MV-4-11 (cell line): ENCODE measurements at regions not wholly inside any gene's neighbourhood (a gene's known extent, or its start where the extent isn't known, plus 50 kb on each side); places are given as distances from the start of the nearest gene placed in this dataset.
"Not testable (repeated sequence)": the region's sequence is repeated elsewhere in the genome, so short reads cannot be mapped to it uniquely, and the experiment has no call there.

ENCODE experiments used
- DNase-seq: peaks from one replicate; lab custom pipeline; 2025; lab: John Stamatoyannopoulos, UW

DNA sequence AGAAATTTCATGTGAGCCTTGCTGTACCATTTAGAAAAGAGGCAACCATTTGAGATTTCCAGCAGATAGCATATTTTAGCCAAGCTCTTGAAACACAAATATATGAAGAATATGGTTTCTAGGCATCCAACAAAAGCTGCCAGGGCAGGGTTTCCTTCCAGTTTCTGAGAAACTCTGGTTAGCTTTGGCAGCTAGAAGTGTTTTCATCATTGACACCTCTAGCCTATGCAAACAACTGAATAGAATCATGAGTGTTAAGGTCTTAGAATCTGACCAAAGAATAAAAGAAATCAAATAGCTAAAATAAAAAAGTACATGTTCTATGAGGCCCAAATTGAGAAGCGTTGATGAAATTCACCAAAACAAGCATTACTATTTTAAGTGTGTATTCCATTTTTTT, 188.1 kb downstream of the TMEM167A start:
- no peak for DNase-seq

DNA sequence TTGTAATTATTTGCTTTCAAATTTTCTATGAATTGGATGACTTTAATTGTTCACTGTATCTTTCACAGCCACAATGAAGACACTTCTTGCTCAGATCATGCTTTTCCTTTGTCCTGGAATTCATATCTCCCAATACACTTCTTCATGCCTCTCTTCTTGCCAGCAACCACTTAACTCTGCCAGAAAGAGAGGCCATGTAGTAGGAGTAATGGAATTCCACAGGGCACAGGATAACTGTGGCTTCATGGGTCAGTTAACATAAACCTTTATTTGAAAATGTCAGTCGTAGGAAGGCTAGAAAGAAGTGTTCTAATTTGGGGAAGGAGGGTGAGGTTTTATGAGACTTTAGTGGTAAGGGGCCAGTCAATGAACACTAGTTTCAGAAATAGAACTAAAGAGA, 190.3 kb downstream of the TMEM167A start:
- no peak for DNase-seq

DNA sequence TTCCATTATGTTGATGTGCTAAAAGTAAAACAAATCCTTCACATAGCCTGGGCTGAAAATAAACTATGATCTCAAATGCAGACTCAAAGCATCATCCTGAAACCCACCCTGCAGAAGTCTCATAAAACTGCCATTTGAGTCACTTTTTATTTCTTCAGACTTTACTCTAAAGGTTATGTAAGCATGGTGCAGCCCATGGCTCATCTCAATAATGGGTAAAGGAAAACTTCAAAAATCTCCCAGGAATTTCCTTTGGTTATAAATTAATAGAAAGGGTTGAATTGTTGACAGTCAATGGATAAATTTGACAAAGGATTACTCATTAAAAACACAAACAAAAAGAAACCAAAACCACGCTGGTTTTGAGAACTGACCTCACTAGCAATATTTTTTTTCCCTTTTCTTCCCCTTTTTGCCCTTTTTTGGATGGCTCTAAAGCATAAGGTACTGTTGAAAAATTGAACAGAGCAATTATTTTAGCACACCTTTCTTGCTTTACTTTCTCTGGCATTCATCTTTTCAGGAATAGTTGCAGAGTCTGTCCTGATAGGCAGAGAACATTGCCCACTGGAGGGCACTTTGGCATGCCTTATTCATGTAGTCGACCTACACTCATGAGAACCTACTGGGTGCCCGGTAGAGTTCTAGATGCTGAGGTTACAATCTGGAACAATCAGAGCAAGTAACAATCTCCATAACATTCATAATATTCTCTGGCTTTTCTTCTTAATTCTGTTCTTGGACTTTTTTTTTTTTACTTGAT, 191.4 kb downstream of the TMEM167A start:
- peak; percentile 53 for DNase-seq

DNA sequence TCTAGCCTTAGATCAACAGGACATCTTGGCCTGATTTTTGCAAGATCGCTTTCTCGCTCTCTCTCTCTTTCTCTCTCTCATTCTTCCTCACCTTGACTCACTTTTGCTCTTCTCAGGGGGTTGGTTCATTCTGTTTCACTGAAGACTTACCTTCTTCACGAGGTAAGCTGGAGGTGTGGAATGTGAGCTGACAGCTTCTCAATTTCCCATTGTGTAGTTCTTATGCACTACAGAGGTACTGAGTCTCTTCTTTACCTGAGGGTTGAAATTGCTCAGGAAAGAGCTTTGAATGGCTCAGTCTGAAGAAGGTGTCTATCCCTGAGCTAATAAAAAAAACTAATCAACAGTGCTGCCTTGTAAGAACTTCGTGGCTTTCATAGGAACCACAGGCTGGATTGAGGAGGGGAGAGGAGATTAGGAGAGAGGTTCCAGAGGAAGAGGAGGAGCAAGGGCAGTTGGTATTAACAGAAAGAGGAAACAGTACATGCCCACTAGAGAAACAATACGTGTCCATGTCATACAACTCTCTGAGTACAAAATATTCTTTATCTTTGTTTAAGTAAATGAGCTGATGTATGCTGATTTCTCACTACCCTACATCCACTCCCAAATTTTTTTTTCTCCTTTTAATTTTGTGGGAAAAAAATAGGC, 192.2 kb downstream of the TMEM167A start:
- peak; percentile 63 for DNase-seq

DNA sequence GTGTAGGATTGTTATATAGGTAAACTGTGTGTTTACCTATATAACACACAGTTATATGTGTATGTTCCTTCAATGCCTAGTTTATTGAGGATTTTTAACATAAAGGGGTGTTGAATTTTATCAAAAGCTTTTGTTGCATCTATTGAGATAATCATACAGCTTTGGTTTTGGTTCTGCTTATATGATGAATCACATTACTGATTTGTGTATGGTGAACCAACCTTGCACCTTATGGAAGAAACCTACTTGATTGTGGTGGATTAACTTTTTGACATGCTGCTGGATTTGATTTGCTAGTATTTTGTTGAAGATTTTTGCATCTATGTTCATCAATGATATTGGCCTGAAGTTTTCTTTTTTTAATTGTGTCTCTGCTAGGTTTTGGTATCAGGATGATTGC, 194.9 kb downstream of the TMEM167A start:
- DNase-seq = no peak

DNA sequence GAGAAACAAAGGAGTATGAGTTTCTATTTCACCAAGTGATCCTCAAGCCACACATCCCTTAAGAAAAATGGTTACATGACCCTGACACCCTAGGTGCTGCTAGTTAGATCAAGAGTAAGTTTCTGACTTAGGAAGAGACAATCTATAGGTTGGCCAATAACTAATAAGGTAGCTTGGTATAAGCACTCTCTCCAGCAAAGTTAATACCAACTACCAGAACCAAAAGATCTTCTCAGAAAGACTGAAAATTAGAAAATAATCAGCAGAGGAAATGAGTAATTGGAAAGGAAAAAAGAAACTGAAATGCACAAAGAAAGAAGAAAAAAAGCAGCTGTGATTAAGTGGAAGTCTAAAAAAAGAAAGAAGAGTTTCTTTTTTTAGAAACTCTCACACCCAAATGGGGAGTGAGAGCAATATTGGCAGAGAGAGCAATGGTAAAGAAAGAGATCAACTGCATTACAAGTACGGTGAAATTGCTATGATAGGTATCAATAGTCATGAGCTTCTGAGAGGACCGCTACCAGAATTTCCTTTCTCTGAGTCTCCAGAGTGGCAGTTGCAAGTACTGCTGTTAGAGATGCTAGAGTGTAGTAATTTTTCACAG, 195.5 kb downstream of the TMEM167A start:
- DNase-seq = no peak

DNA sequence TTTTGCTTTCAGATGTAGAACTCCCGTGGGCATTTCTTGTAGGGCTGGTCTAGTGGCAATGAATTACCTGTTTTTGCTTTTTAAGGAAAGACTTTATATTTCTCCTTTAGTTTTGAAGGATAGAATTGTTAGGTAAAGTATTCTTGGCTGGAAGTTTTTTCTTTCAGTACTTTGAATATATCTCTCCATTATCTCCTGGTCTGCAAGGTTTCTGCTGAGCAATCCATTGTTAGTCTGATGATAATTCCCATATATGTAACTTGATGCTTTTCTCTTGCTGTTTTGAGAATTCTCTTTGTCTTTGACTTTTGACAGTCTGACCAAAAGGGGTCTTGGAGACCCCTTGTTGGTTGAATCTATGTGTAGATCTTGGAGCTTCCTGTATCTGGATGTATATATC, 198.1 kb downstream of the TMEM167A start:
- DNase-seq = no peak

DNA sequence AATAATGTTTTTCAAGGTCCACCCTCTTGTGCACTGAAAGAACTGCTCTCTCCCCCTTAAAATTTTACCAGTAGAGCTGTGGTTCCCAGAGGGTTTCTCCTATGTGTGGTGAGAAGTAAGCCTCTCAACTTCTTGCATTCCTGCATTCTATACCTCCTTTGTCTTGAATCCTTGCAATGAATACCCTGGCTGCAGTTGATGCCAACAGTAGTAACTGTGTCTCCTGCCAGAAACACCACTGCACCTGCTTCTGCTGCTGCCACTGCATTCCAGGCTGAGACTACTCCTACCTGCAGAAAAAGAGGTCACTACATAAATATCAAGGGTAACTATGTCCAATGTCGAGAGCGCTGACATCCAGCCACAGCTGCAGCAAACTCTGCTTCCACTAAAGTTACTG, 203.7 kb downstream of the TMEM167A start:
- DNase-seq = no peak

DNA sequence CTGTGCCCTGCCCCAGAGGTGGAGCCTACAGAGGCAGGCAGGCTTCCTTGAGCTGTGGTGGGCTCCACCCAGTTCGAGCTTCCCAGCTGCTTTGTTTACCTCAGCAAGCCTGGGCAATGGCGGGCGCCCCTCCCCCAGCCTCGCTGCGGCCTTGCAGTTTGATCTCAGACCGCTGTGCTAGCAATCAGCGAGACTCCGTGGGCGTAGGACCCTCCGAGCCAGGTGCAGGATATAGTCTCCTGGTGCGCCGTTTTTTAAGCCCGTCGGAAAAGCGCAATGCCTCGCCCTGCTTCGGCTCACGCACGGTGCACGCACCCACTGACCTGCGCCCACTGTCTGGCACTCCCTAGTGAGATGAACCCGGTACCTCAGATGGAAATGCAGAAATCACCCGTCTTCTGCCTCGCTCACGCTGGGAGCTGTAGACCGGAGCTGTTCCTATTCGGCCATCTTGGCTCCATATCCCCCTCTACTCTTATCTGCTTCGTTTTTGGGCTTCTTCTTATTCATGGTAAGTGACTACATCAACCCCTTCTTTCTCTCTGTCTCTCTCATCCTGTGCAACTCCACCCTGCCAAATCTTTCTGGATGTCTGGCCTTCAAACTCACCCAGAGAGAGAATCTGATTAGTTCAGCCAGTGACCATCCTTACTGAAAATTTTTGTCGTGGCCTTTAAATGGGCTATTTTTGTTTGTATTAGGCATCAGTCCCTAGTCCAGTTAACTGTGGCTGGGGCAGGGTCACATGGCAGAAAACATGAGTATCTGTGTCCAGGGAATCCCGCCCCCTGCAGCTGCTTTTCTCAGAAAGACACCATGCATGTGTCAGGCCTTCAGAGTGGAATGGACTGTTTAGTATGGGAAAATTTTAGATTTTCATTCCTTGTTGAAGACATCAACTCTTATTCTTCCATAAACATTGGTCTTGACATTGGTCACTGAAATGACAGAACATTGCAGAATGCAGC, 204.6 kb downstream of the TMEM167A start:
- not testable (repeated sequence) for DNase-seq

DNA sequence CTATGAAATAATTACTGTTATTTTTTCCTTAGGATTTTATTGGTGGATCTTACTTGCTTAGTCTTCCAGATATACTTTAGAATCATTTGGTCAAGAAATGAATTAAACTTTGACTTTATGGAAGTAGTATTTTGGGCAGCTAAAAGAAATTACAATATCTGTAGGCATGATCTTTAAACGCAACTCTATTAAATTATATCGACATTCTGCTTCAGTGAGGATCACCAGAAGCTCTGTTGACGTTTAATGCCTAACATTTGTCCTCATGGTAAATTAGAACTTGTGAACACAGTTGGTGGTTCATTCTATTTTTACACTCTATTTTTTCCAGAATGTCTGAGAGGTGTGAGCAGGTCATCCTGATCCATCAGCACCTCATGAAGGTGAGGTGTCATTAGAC, 211.6 kb downstream of the TMEM167A start:
- no peak for DNase-seq

DNA sequence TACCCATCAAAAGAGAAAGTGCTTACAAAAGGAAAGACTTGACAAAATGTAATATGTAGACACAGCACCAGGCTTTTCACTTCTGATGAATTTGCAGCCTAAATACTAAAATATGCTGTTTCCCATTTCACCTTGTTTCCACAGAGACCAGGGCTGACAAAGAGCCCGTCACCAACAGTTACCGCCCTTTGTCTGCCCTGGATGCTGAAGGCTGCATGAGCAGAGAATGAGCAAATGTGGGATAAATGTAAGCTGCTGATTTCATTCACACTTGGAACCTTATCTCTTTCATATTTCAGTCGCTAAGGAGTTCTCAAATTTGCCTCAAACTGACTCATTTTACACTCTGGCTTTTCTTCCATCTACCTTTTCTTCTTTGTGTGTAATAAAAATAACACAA, 213.9 kb downstream of the TMEM167A start:
- DNase-seq = no peak

DNA sequence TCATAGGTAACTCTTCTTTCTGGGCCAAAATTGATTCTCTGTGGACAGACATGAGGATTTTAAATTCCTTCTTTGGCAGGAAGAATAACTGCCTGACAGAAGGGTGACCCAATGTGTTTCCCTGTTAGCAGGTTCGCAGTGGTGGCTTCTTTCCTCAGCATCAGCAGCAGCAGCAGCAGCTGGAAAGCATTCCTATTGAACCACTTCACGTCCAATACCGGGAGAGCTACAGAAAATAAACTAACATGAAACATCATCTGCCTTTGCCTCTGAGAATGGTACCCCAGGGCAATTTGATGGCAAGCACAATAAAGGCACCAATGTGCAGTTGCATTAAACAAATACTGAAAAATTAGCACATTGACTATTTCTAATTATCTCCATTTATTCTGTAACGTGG, 214.5 kb downstream of the TMEM167A start:
- DNase-seq = no peak

DNA sequence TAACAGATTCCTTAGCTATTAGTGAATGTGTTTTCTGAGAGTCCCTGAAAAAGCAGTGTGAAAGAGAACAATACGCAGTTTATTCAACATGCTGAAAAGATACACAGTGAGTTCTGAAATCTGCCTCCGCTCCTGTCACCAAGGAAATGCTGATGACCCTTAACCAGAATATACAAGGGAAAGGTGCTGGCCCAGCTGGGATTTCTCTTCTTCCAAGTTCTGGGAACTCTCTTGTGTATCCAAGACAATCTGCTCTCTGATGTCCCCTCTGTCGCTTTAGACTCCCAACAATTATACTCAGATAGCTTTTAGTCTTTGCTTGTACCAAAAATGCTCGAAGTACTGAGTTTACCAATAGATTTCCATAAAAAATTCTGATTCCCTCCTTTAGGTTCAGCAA, 214.9 kb downstream of the TMEM167A start:
- DNase-seq = no peak

DNA sequence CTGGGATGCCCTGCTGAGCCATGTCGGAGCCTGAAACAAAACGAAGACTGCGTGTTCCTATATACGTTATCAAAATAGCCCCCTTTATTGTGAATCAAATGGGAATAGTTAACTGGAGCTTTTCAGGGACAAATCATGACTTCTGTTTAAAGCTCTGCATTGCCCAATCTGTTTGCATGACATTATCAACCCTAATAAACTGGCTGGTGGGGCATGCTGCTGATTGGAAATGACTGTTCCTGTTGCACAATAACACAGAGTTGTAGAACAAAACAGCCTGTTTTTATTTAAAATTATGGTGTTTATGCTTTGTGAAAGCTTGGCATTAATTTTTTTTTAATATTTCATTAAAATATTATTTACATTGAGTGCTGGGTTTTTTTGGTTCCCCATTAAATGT, 215.5 kb downstream of the TMEM167A start:
- DNase-seq = no peak

DNA sequence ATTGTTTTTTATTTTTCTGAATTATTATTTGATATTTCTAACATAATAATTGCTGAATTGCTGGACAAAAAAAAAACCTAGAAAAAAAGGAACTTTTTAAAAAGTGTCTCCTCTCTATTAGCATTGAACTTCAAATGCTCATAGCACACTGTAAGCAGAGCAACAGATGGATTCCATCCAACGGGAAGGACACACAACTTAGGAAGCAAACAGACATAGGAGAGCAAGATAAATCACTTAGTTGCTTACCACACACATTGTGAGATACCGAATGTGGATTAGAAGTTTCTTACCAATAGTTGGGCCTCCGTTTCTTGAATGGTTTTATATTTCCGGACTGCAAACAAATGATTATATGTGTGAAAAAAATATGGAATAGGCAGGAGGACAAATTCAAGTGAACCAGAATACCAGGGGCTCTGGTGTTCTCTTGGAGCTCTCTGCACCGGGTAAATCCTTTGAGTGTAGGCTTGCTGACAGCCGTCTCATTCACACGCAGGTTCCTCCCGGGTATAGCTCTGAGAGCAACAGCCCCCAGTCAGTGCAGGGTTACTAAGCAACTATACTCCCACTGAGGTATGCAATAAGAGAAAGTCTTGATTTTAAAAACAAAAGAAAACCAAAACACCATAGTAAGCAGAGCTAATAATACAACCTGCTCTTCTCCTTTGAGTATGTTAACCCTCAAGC, 217.6 kb downstream of the TMEM167A start:
- DNase-seq = no peak

DNA sequence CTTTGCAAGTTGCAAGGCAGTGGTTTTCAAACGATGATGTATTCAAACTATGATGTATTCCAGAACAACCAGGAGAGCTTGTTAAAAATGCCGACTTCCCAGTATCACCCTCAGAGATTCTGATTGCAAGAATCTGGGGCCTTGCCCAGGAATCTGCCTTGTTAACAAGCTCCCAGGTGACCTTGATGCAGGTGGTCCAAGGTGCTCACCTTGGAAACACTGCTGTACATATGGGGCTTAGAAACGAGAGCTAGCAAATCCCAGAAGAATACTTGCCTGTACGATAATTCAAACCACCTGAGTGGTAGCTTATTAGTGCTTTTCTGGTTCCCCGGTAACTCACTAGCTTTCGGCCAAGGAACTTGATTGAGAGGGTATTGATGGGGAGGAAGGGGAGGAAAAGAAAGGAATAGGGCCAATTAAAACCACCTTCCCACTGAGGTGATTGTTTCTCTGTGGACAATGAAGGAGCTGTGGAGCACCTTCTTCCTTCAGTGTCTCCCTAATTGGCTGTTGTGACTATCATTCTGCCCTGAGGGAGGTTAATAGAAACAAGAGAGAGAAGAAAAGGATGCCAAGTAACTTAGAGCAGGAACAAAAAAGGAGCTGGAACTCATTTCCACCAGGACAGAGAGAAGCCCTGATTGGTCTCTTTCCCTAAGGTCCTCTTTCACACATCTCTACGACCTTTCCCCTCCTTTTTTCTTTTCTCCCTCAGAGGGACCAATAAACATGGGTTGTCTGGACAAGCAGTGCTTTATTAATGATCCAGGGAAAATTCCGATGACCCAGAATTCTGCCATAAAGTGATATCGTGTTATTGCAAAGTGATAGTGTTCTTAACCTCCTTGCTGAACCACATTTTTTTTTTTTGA, 218.8 kb downstream of the TMEM167A start:
- DNase-seq = no peak

DNA sequence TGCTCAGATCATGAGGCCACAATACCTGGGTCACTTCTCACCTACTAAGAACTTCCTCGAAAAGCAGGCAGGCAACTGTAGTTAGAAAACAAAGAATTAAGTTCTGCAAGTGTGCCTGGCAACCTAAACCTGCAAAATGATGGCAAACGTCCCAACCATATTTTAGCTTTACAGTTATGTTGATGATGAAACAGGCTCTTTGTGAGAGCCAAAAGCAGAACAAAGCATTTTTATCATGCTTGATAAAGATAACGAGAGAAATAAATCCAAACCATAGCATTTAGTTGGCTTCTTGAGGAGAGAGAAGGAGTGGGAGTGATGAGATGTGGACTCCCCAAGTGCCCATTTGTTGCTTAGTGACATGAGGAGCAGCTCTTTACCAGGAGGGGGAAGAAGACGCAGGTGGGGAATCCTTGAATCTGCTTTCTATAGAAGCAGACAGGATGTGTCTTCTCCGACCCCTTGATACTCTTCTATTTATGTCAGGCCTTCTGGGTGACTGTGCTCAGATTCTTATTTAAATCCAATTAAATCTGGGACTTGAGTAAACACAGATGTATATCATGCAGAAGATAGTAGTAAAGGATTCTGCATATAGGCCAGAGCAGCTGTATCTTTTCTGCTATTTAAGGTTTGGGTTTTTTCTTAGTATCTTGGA, 221.2 kb downstream of the TMEM167A start:
- no peak for DNase-seq

DNA sequence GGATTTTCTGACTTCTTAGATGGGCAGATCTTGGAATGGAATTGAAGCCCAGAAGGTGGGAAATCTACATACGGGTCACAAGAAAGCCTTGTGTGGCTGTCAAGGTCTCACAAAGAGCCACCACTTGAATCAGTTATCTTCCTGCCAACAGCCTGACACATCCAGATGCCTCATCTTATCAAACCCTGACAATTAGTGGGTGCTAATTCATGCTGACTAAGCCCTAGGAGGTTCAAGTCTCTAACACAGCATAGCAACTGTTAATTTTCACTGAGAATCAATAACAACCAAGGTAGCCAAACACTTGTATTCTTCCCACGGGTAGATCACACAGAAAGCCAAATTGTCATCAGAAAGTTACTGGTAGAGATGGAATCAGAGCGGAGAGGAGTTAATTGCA, 222.2 kb downstream of the TMEM167A start:
- DNase-seq = no peak

DNA sequence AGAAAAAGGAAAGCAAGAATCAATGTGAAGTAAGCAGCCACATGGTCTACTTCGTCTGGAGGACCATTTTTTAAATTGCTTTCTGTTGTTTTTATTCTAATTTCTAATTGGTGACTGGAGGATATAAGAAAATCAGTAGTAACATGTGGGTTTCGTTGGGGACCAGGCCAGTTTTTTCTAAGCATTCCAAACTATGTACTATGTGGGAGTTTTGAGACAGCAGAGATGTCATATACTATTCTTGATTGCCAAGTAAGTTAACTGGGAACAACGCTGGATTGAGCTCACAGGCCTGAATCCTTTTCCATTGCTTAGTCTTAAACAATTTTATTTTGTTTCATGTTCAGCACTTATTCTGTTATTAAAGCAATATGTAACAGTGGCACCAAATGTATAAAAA, 225.7 kb downstream of the TMEM167A start:
- DNase-seq = no peak

DNA sequence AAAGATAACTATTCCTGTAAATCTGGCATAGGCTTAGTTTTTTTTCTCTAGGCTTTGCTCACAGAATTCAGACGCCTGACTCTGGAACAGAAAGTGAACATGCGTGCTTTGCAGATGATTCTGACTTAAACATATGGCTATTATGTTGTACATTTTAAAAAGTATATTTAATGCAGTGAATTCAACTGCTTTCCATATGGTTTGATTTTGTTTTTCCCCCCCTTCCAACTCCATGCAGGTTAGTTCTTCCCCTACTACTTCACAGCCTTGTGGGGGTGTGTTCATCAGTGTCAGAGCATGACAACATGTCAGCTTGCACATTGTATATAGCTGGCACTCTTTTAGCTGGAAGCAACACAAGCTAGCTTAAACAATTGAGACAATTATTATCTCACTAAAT, 226.8 kb downstream of the TMEM167A start:
- DNase-seq = no peak
